ENCODE measurements at regions not wholly inside any gene's neighbourhood (a gene's known extent, or its start where the extent isn't known, plus 50 kb on each side); places are given as distances from the start of the nearest gene placed in this dataset.

DNA sequence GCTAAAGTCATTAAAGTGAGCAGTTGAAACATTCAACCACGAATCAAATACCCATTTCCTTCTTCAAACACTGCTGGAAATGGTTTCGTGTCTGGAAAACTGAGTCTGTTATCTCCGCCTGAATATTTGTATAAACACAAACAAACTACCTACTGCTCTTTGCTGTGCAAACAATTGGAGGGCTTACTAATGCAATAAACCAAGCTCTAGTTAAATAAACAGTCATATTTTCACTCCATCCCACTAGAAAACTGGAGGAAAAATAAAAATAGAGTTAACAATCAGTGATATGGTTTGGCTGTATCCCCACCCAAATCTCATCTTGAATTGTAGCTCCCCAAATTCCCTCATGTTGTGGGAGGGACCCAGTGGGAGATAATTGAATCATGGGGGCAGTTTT lies 397.6 kb downstream of the RASEF start:
- Histone ChIP-seq H3K4me2 (ENCODE audit: insufficient read depth, low read length) (no peak overlapping the region), H3K4me3 (ENCODE audit: low read depth in 1 of 2, low read length in 2 of 2) (no peak overlapping the region), H3K36me3 (ENCODE audit: insufficient read depth, low read length) (no peaks in the 10 kb centered on the region), H3K9ac (ENCODE audit: low read depth, low read length) (no peak overlapping the region), H3K27me3 (ENCODE audit: insufficient read depth, low read length, poor library complexity) (no peaks in the 10 kb centered on the region), H4K20me1 (ENCODE audit: insufficient read depth, low read length) (no peaks in the 10 kb centered on the region), H3K9me3 (ENCODE audit: insufficient read depth, low read length, severe bottlenecking) (no peaks in the 10 kb centered on the region), H3K4me1 (ENCODE audit: insufficient read depth, low read length) (no peaks in the 10 kb centered on the region), H2AFZ (ENCODE audit: low read depth, low read length) (no peak overlapping the region), H3K79me2 (ENCODE audit: insufficient read depth, low read length) (no peaks in the 10 kb centered on the region), H3K27ac (ENCODE audit: low read length) (no peak overlapping the region)
- ATAC-seq (ENCODE audit: insufficient read depth, low read depth) (no peak), DNase-seq (no peak)
- no peak for TF ChIP-seq EZH2 (IDR thresholded peaks at IDR 0.05; ENCODE audit: borderline replicate concordance, low read depth, low read length, severe bottlenecking)
- TF ChIP-seq, protein P1, sequence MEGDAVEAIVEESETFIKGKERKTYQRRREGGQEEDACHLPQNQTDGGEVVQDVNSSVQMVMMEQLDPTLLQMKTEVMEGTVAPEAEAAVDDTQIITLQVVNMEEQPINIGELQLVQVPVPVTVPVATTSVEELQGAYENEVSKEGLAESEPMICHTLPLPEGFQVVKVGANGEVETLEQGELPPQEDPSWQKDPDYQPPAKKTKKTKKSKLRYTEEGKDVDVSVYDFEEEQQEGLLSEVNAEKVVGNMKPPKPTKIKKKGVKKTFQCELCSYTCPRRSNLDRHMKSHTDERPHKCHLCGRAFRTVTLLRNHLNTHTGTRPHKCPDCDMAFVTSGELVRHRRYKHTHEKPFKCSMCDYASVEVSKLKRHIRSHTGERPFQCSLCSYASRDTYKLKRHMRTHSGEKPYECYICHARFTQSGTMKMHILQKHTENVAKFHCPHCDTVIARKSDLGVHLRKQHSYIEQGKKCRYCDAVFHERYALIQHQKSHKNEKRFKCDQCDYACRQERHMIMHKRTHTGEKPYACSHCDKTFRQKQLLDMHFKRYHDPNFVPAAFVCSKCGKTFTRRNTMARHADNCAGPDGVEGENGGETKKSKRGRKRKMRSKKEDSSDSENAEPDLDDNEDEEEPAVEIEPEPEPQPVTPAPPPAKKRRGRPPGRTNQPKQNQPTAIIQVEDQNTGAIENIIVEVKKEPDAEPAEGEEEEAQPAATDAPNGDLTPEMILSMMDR (IDR thresholded peaks at IDR 0.05; ENCODE audit: borderline replicate concordance, extremely low read depth, low read length, poor library complexity, severe bottlenecking) = no peak

DNA sequence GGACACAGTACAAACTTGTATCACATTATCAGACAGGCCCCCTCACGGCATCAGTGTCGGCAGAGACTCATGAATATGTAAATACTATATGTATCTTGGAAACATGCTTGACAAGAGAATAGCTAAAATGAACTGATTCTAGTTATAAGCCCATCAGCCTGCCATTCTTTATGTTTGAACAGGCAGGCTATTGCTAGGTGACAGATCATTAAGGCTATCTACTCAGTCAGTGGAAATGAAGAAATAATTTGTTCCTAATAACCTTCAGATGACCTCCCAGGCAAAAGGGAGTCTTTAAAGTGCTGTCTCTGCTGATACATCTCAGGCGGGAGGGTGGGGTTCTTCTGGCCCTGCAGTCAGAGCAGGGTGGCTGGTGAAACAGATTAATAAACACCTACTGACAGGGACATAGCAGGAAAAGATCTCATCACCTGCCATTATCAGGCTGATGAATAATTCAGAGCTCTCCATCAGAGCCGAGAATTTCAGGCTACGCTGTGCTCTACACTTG lies 394.2 kb downstream of the RASEF start:
- Histone ChIP-seq H2AFZ (ENCODE audit: low read depth, low read length) (no peak overlapping the region), H3K4me3 (ENCODE audit: low read depth in 1 of 2, low read length in 2 of 2) (no peak overlapping the region), H3K27ac (ENCODE audit: low read length) (no peak overlapping the region), H3K27me3 (ENCODE audit: insufficient read depth, low read length, poor library complexity) (no peaks in the 10 kb centered on the region), H3K36me3 (ENCODE audit: insufficient read depth, low read length) (no peaks in the 10 kb centered on the region), H3K4me1 (ENCODE audit: insufficient read depth, low read length) (no peaks in the 10 kb centered on the region), H4K20me1 (ENCODE audit: insufficient read depth, low read length) (no peaks in the 10 kb centered on the region), H3K9me3 (ENCODE audit: insufficient read depth, low read length, severe bottlenecking) (no peaks in the 10 kb centered on the region), H3K4me2 (ENCODE audit: insufficient read depth, low read length) (no peak overlapping the region), H3K79me2 (ENCODE audit: insufficient read depth, low read length) (no peaks in the 10 kb centered on the region), H3K9ac (ENCODE audit: low read depth, low read length) (no peak overlapping the region)
- no peak for DNase-seq
- no peak for TF ChIP-seq EZH2 (IDR thresholded peaks at IDR 0.05; ENCODE audit: borderline replicate concordance, low read depth, low read length, severe bottlenecking)
- TF ChIP-seq, protein P1 (IDR thresholded peaks at IDR 0.05; ENCODE audit: borderline replicate concordance, extremely low read depth, low read length, poor library complexity, severe bottlenecking) = no peak
- ATAC-seq (ENCODE audit: insufficient read depth, low read depth) = no peak

DNA sequence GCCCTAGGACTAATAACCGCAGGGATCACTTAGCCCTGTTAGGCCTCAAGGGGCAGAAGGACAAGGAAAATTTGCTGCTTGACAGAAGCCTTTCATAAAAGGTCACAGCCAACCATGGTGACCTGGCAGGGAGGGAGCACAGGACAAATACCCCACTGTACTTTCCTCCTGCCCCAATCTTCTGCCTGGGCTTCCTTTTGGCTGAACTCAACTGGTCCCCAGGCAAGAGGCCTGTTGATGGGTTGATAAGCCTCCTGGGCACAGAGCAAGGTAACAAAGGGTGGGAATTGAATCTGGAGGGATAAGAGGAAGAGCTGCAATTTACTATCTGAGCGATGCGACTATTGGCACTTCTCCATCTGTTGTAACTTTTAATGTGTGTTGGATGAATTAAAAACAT lies 392.9 kb downstream of the RASEF start:
- H3K36me3 ChIP-seq (ENCODE audit: insufficient read depth, low read length) = no peaks in the 10 kb centered on the region
- TF ChIP-seq EZH2 (IDR thresholded peaks at IDR 0.05; ENCODE audit: borderline replicate concordance, low read depth, low read length, severe bottlenecking) = no peak
- TF ChIP-seq, protein P1 (IDR thresholded peaks at IDR 0.05; ENCODE audit: borderline replicate concordance, extremely low read depth, low read length, poor library complexity, severe bottlenecking) = no peak

DNA sequence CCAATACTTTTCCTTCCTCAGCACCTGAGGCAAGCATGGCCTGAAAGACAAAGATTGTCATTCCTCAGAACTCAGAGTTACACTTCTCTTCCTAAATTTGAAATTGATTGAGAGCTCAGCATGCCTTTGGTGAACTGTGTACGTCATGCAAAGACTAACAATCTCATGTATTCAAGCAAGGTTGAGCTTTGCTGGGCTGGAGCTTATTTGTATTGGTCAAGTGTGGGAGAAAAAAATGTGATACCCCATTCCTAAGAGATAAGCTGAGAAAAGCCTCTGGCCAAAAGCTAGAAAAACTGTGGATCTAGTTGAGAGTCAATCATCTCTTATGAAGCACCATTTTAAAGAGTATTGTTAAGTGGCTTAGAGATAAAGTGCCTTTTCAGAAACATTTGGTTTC lies 392.2 kb downstream of the RASEF start:
- TF ChIP-seq, protein P1 (IDR thresholded peaks at IDR 0.05; ENCODE audit: borderline replicate concordance, extremely low read depth, low read length, poor library complexity, severe bottlenecking) = no peak
- TF ChIP-seq EZH2 (IDR thresholded peaks at IDR 0.05; ENCODE audit: borderline replicate concordance, low read depth, low read length, severe bottlenecking) = no peak

More for the DNA sequence above, 392.9 kb downstream of the RASEF start:
- Histone ChIP-seq H3K79me2 (ENCODE audit: insufficient read depth, low read length) (no peaks in the 10 kb centered on the region), H3K9me3 (ENCODE audit: insufficient read depth, low read length, severe bottlenecking) (no peaks in the 10 kb centered on the region), H3K4me1 (ENCODE audit: insufficient read depth, low read length) (no peaks in the 10 kb centered on the region), H3K27me3 (ENCODE audit: insufficient read depth, low read length, poor library complexity) (no peaks in the 10 kb centered on the region), H3K4me2 (ENCODE audit: insufficient read depth, low read length) (no peak overlapping the region), H3K4me3 (ENCODE audit: low read depth in 1 of 2, low read length in 2 of 2) (no peak overlapping the region), H3K27ac (ENCODE audit: low read length) (no peak overlapping the region), H2AFZ (ENCODE audit: low read depth, low read length) (no peak overlapping the region), H3K9ac (ENCODE audit: low read depth, low read length) (no peak overlapping the region), H4K20me1 (ENCODE audit: insufficient read depth, low read length) (no peaks in the 10 kb centered on the region)
- DNase-seq = no peak
- ATAC-seq (ENCODE audit: insufficient read depth, low read depth) = no peak

More for the DNA sequence above, 392.2 kb downstream of the RASEF start:
- Histone ChIP-seq H3K9ac (ENCODE audit: low read depth, low read length) (no peak overlapping the region), H3K4me3 (ENCODE audit: low read depth in 1 of 2, low read length in 2 of 2) (no peak overlapping the region), H3K27ac (ENCODE audit: low read length) (no peak overlapping the region), H3K36me3 (ENCODE audit: insufficient read depth, low read length) (no peaks in the 10 kb centered on the region), H3K4me1 (ENCODE audit: insufficient read depth, low read length) (no peaks in the 10 kb centered on the region), H2AFZ (ENCODE audit: low read depth, low read length) (no peak overlapping the region), H3K9me3 (ENCODE audit: insufficient read depth, low read length, severe bottlenecking) (no peaks in the 10 kb centered on the region), H3K4me2 (ENCODE audit: insufficient read depth, low read length) (no peak overlapping the region), H3K79me2 (ENCODE audit: insufficient read depth, low read length) (no peaks in the 10 kb centered on the region), H3K27me3 (ENCODE audit: insufficient read depth, low read length, poor library complexity) (no peaks in the 10 kb centered on the region), H4K20me1 (ENCODE audit: insufficient read depth, low read length) (no peaks in the 10 kb centered on the region)
- ATAC-seq (ENCODE audit: insufficient read depth, low read depth) (no peak), DNase-seq (no peak)
